Stomach (tissue), 8 donors: ENCODE measurements at regions not wholly inside any gene's neighbourhood (a gene's known extent, or its start where the extent isn't known, plus 50 kb on each side); places are given as distances from the start of the nearest gene placed in this dataset.
A peak's percentile ranks its signal among the peaks of the same experiment; 100 is the strongest.

ENCODE experiments used
- DNase-seq, 2 donors: peaks; one replicate each; pipeline versions ENCODE4 v3.0.0 to v3.0.0-alpha.2; 2013 to 2019
- H3K27ac ChIP-seq, 5 donors: fragments of 200-600 bp in 4 of 5; sonication (generic) in 4 of 5; one replicate each; pipeline ENCODE4 v1.5.1; 2013 to 2019; ENCODE audit warnings: mild to moderate bottlenecking in 1 of 5, moderate library complexity in 1 of 5
- H3K27me3 ChIP-seq, 3 donors: fragments of 200-600 bp; sonication (generic); one replicate each; pipeline ENCODE4 v1.5.1; 2017 to 2019; ENCODE audit warnings: mixed run types in 1 of 3
- H3K36me3 ChIP-seq, 4 donors: fragments of 200-600 bp; sonication (generic); 1 replicate in 3 of 4; 2 replicates in 1 of 4; pipeline ENCODE4 v1.5.1; 2016 to 2019
- H3K4me1 ChIP-seq, 4 donors: fragments of 200-600 bp; sonication (generic); one replicate each; pipeline ENCODE4 v1.5.1; 2016 to 2019
- H3K4me3 ChIP-seq, 4 donors: fragments of 200-600 bp; sonication (generic) in 3 of 4; one replicate each; pipeline ENCODE4 v1.5.1; 2016 to 2019; ENCODE audit warnings: mild to moderate bottlenecking in 1 of 4
- H3K9me3 ChIP-seq, 4 donors: fragments of 200-600 bp; sonication (generic); one replicate each; pipeline ENCODE4 v1.5.1; 2016 to 2019
- CTCF ChIP-seq, 7 experiments: fragments of 450-650 bp in 4 of 7; fragments of 200-600 bp in 3 of 7; sonication (generic) in 3 of 7; IDR thresholded peaks; one replicate each; pipeline ENCODE4 v1.5.1; 2016 to 2019; ENCODE audit warnings: antibody characterized with exemption in 7 of 7, control low read depth in 2 of 7, mild to moderate bottlenecking in 1 of 7
- EP300 ChIP-seq: sonication (generic); formaldehyde crosslinking; IDR thresholded peaks from one replicate; pipeline ENCODE4 v1.6.1; 2017; ENCODE audit warnings: antibody characterized with exemption
- POLR2A ChIP-seq, 4 donors: fragments of 450-650 bp; IDR thresholded peaks; one replicate each; pipeline ENCODE4 v1.6.1; 2016; ENCODE audit warnings: antibody characterized with exemption in 4 of 4, control low read depth in 2 of 4, mild to moderate bottlenecking in 1 of 4, moderate library complexity in 1 of 4
- POLR2AphosphoS5 ChIP-seq, 3 donors: sonication (generic); formaldehyde crosslinking; IDR thresholded peaks; one replicate each; pipeline ENCODE4 v1.6.1; 2016; ENCODE audit warnings: antibody characterized with exemption in 3 of 3
- WGBS, 5 donors: extraction: QIAGEN DNeasy Blood & Tissue Kit in 3 of 5; methylation state at CpG; one replicate each; pipeline versions ENCODE4 v1.1.5 to v1.1.7; 2013 to 2018; 5-methylcytosine and 5-hydroxymethylcytosine counted together
- intact Hi-C: fragments of 100-400 bp; cut with DNase I; formaldehyde crosslinking; loops from one replicate; pipeline ENCODE4 v1.15.1; 2023; ENCODE audit warnings: low total_unique reads
- donor health status: healthy with polysubstance abuse.
- donor health status: Bipolar disorder and iron deficiency.
- donor health status: healthy.

GRCh38 chr5:65076251-65076869, 307.6 kb downstream of the CWC27 start:
- H3K36me3 ChIP-seq: no peaks in the 10 kb centered on the region
- WGBS, 5 donors: 50 to 66% (median 65%) methylated on average over 5 of the region's 5 CpGs
- no peak overlapping the region for H3K4me3 ChIP-seq
- no peaks in the 10 kb centered on the region for H3K27me3 ChIP-seq
- TF ChIP-seq POLR2A (IDR thresholded peaks at IDR 0.05) (no peak), CTCF (IDR thresholded peaks at IDR 0.05) (no peak), POLR2AphosphoS5 (IDR thresholded peaks at IDR 0.05) (no peak), EP300 (no peak)
- intact Hi-C loops: no loop called here
- peak overlapping the region in 1 of 5 donors; percentile 49 for H3K27ac ChIP-seq
- no peaks in the 10 kb centered on the region for H3K9me3 ChIP-seq
- peaks cover 0 to 12% (median 0%) of the 10 kb centered on the region in 4 donors for H3K4me1 ChIP-seq
- peak in 1 of 2 donors; percentile 69 for DNase-seq

- Histone ChIP-seq H3K27ac (no peak overlapping the region), H3K36me3 (no peaks in the 10 kb centered on the region), H3K9me3 (no peaks in the 10 kb centered on the region), H3K4me1 (peaks cover 0 to 12% (median 0%) of the 10 kb centered on the region in 4 donors), H3K4me3 (no peak overlapping the region), H3K27me3 (no peaks in the 10 kb centered on the region)
- 62 to 94% (median 67%) methylated on average over 4 of the region's 4 CpGs for WGBS, 5 donors
- intact Hi-C loops: no loop called here
- no peak for DNase-seq
- TF ChIP-seq POLR2A (IDR thresholded peaks at IDR 0.05) (no peak), EP300 (no peak), POLR2AphosphoS5 (IDR thresholded peaks at IDR 0.05) (no peak), CTCF (IDR thresholded peaks at IDR 0.05) (no peak)
These were observed 308.9 kb downstream of the CWC27 start for GRCh38 chr5:65077653-65078052.

- no peak for DNase-seq
- Histone ChIP-seq H3K27me3 (no peaks in the 10 kb centered on the region), H3K4me3 (no peak overlapping the region), H3K9me3 (no peaks in the 10 kb centered on the region), H3K36me3 (no peaks in the 10 kb centered on the region), H3K27ac (no peak overlapping the region), H3K4me1 (peaks cover 0 to 12% (median 0%) of the 10 kb centered on the region in 4 donors)
- TF ChIP-seq POLR2AphosphoS5 (IDR thresholded peaks at IDR 0.05): no peak
- TF ChIP-seq POLR2A (IDR thresholded peaks at IDR 0.05): no peak
- TF ChIP-seq EP300: no peak
- no peak for TF ChIP-seq CTCF (IDR thresholded peaks at IDR 0.05)
- WGBS, 5 donors: 59 to 73% (median 64%) methylated on average over 4 of the region's 4 CpGs
- intact Hi-C loops: no loop called here
These were observed 309.6 kb downstream of the CWC27 start for GRCh38 chr5:65078331-65078730.

GRCh38 chr5:65081071-65081470, 312.3 kb downstream of the CWC27 start:
- intact Hi-C loops: no loop called here

More at GRCh38 chr5:65081071-65081470, 312.3 kb downstream of the CWC27 start:
- Histone ChIP-seq H3K9me3 (no peaks in the 10 kb centered on the region), H3K4me3 (no peak overlapping the region), H3K27ac (no peak overlapping the region), H3K4me1 (peaks cover 0 to 7% (median 0%) of the 10 kb centered on the region in 4 donors), H3K27me3 (no peaks in the 10 kb centered on the region), H3K36me3 (no peaks in the 10 kb centered on the region)
- no peak for DNase-seq
- TF ChIP-seq POLR2A (IDR thresholded peaks at IDR 0.05) (no peak), CTCF (IDR thresholded peaks at IDR 0.05) (no peak), EP300 (no peak), POLR2AphosphoS5 (IDR thresholded peaks at IDR 0.05) (no peak)
